Hepatocyte (in vitro differentiated cells): ENCODE measurements at regions not wholly inside any gene's neighbourhood (a gene's known extent, or its start where the extent isn't known, plus 50 kb on each side); places are given as distances from the start of the nearest gene placed in this dataset.
"Not testable (repeated sequence)": the region's sequence is repeated elsewhere in the genome, so short reads cannot be mapped to it uniquely, and the experiment has no call there.

ENCODE experiments used
- DNase-seq: peaks from one replicate; pipeline ENCODE4 v3.0.0-alpha.2; 2016; ENCODE audit warnings: low spot score
- H2AFZ ChIP-seq: fragments of 200-600 bp; sonication (generic); 2 replicates; pipeline ENCODE4 v1.6.0; 2016; ENCODE audit warnings: antibody characterized with exemption, mild to moderate bottlenecking
- H3K27ac ChIP-seq: fragments of 200-600 bp; sonication (generic); 2 replicates; pipeline ENCODE4 v1.5.1; 2016; ENCODE audit warnings: mild to moderate bottlenecking
- H3K27me3 ChIP-seq: fragments of 200-600 bp; sonication (generic); 2 replicates; pipeline ENCODE4 v1.6.1; 2016
- H3K36me3 ChIP-seq: fragments of 200-600 bp; sonication (generic); replicated peaks from 2 replicates; pipeline ENCODE4 v1.5.1; 2016; ENCODE audit warnings: low read depth; ENCODE audit not compliant: insufficient read depth
- H3K4me1 ChIP-seq: fragments of 200-600 bp; sonication (generic); 2 replicates; pipeline ENCODE4 v1.5.1; 2016; ENCODE audit warnings: mild to moderate bottlenecking, moderate library complexity; ENCODE audit not compliant: insufficient read depth
- H3K4me2 ChIP-seq: fragments of 200-600 bp; sonication (generic); 2 replicates; pipeline ENCODE4 v1.6.0; 2016
- H3K4me3 ChIP-seq: fragments of 200-600 bp; sonication (generic); 2 replicates; pipeline ENCODE4 v1.5.1; 2016; ENCODE audit warnings: mild to moderate bottlenecking
- H3K79me2 ChIP-seq: fragments of 200-600 bp; sonication (generic); 2 replicates; pipeline ENCODE4 v1.6.0; 2017; ENCODE audit warnings: mild to moderate bottlenecking
- H3K9me2 ChIP-seq: fragments of 200-600 bp; sonication (generic); replicated peaks from 2 replicates; pipeline ENCODE4 v1.6.0; 2017; ENCODE audit warnings: mild to moderate bottlenecking; ENCODE audit not compliant: insufficient read depth
- H3K9me3 ChIP-seq: fragments of 200-600 bp; sonication (generic); 2 replicates; pipeline ENCODE4 v1.5.1; 2016; ENCODE audit warnings: low read depth, mild to moderate bottlenecking
- H4K20me1 ChIP-seq: fragments of 200-600 bp; sonication (generic); 2 replicates; pipeline ENCODE4 v1.6.0; 2016; ENCODE audit warnings: mild to moderate bottlenecking; ENCODE audit not compliant: insufficient read depth, poor library complexity, severe bottlenecking
- CTCF ChIP-seq: fragments of 200-600 bp; sonication (generic); IDR thresholded peaks from 2 replicates; pipeline ENCODE4 v1.5.1; 2016; ENCODE audit warnings: antibody characterized with exemption, mild to moderate bottlenecking; ENCODE audit not compliant: poor library complexity
- EZH2 ChIP-seq: fragments of 200-600 bp; sonication (generic); IDR thresholded peaks from 2 replicates; pipeline ENCODE4 v1.6.1; 2016; ENCODE audit warnings: antibody characterized with exemption, mild to moderate bottlenecking, borderline replicate concordance
- EZH2phosphoT487 ChIP-seq: fragments of 200-600 bp; sonication (generic); IDR thresholded peaks from one replicate; pipeline ENCODE4 v1.6.1; 2018; ENCODE audit warnings: antibody characterized with exemption, mild to moderate bottlenecking, low read depth, moderate library complexity; ENCODE audit not compliant: unreplicated experiment, severe bottlenecking
- WGBS: methylation state at CpG from one replicate; pipeline ENCODE4 v1.1.6; 2016; ENCODE audit warnings: low lambda C conversion rate; ENCODE audit errors: missing lambda C conversion rate; 5-methylcytosine and 5-hydroxymethylcytosine counted together

- Histone ChIP-seq H3K27me3 (no peaks in the 10 kb centered on the region), H3K4me3 (no peak overlapping the region), H3K4me1 (no peaks in the 10 kb centered on the region), H3K9me3 (no peaks in the 10 kb centered on the region), H3K79me2 (no peaks in the 10 kb centered on the region), H2AFZ (no peak overlapping the region), H3K36me3 (no peaks in the 10 kb centered on the region), H3K4me2 (no peak overlapping the region), H4K20me1 (no peaks in the 10 kb centered on the region), H3K9me2 (no peaks in the 10 kb centered on the region), H3K27ac (no peak overlapping the region)
- WGBS: 83% methylated on average over 1 of the region's 1 CpG
- DNase-seq: no peak
- TF ChIP-seq EZH2phosphoT487 (no peak), EZH2 (no peak), CTCF (no peak)
Observed at GRCh38 chr6:49220293-49220692, 242.8 kb downstream of the MMUT start.

GRCh38 chr6:49205526-49205925 lies 257.5 kb downstream of the MMUT start:
- no peaks in the 10 kb centered on the region for H3K4me1 ChIP-seq
- H3K4me3 ChIP-seq: no peak overlapping the region
- H3K27me3 ChIP-seq: no peaks in the 10 kb centered on the region
- no peaks in the 10 kb centered on the region for H3K36me3 ChIP-seq
- H3K27ac ChIP-seq: no peak overlapping the region
- no peak for TF ChIP-seq EZH2
- no peak for TF ChIP-seq EZH2phosphoT487
- no peak for TF ChIP-seq CTCF
- H3K9me3 ChIP-seq: no peaks in the 10 kb centered on the region
- 85% methylated on average over 2 of the region's 2 CpGs for WGBS
- H3K9me2 ChIP-seq: no peaks in the 10 kb centered on the region
- DNase-seq: no peak
- H3K4me2 ChIP-seq: no peak overlapping the region
- H3K79me2 ChIP-seq: no peaks in the 10 kb centered on the region
- H4K20me1 ChIP-seq: no peaks in the 10 kb centered on the region
- no peak overlapping the region for H2AFZ ChIP-seq

GRCh38 chr6:49202924-49203536 lies 260.0 kb downstream of the MMUT start:
- Histone ChIP-seq H3K9me3 (no peaks in the 10 kb centered on the region), H3K36me3 (no peaks in the 10 kb centered on the region), H3K4me2 (no peak overlapping the region), H3K9me2 (no peaks in the 10 kb centered on the region), H4K20me1 (no peaks in the 10 kb centered on the region), H3K27ac (no peak overlapping the region), H3K27me3 (no peaks in the 10 kb centered on the region), H2AFZ (no peak overlapping the region), H3K4me3 (no peak overlapping the region), H3K4me1 (no peaks in the 10 kb centered on the region), H3K79me2 (no peaks in the 10 kb centered on the region)
- 82% methylated on average over 3 of the region's 3 CpGs for WGBS
- no peak for DNase-seq
- TF ChIP-seq CTCF (no peak), EZH2phosphoT487 (no peak), EZH2 (no peak)

- H3K9me3 ChIP-seq: no peaks in the 10 kb centered on the region
Observed at GRCh38 chr6:49198015-49198414, 265.0 kb downstream of the MMUT start.

GRCh38 chr6:49162379-49162778 lies 300.7 kb downstream of the MMUT start:
- not testable (repeated sequence) for DNase-seq

More at GRCh38 chr6:49198015-49198414, 265.0 kb downstream of the MMUT start:
- Histone ChIP-seq H3K9me2 (no peaks in the 10 kb centered on the region), H4K20me1 (no peaks in the 10 kb centered on the region), H2AFZ (no peak overlapping the region), H3K4me1 (no peaks in the 10 kb centered on the region), H3K36me3 (no peaks in the 10 kb centered on the region), H3K4me2 (no peak overlapping the region), H3K27ac (no peak overlapping the region), H3K27me3 (no peaks in the 10 kb centered on the region), H3K79me2 (no peaks in the 10 kb centered on the region), H3K4me3 (no peak overlapping the region)
- WGBS: 44% methylated on average over 1 of the region's 1 CpG
- DNase-seq: no peak
- TF ChIP-seq EZH2: no peak
- no peak for TF ChIP-seq CTCF
- no peak for TF ChIP-seq EZH2phosphoT487

More at GRCh38 chr6:49162379-49162778, 300.7 kb downstream of the MMUT start:
- H3K9me2 ChIP-seq, H3K36me3 ChIP-seq, H3K79me2 ChIP-seq, H3K27ac ChIP-seq, H3K4me3 ChIP-seq, H3K9me3 ChIP-seq, H3K4me2 ChIP-seq, H3K4me1 ChIP-seq, H3K27me3 ChIP-seq, H4K20me1 ChIP-seq, H2AFZ ChIP-seq: not testable (repeated sequence)
- whole genome bisulfite sequencing: 78% methylated on average over 2 of the region's 2 CpGs
